HK-2 (cell line): ENCODE measurements at regions not wholly inside any gene's neighbourhood (a gene's known extent, or its start where the extent isn't known, plus 50 kb on each side); places are given as distances from the start of the nearest gene placed in this dataset.
A peak's percentile ranks its signal among the peaks of the same experiment; 100 is the strongest.

ENCODE experiments used
- DNase-seq: peaks from one replicate; pipeline ENCODE4 v3.0.0-alpha.2; 2018; ENCODE audit not compliant: unreplicated experiment

DNA sequence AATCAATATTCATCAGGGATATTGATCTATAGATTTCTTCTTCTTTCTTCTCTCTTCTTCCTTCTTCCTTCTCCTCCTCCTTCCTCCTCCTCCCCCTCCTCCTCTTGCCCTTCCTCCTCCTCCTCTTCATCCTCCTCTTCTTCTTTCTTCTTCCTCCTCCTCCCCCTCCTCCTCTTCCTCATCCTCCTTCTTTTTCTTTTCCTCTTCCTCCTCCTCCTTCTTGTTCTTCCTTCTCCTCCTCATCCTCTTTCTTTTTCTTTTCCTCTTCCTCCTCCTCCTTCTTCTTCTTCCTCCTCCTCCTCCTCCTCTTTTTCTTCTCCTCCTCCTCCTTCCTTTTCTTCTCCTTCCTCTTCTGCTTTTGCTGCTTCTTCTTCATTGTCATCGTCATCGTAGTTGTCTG, 52.4 kb upstream of the SERINC1 start:
- no peak for DNase-seq

- peak; percentile 27 for DNase-seq
Measured at GRCh38 chr6:122530440-122531046, 58.9 kb upstream of the SERINC1 start.

- no peak for DNase-seq
Measured at GRCh38 chr6:122548281-122548680, 61.9 kb upstream of the PKIB start.

DNA sequence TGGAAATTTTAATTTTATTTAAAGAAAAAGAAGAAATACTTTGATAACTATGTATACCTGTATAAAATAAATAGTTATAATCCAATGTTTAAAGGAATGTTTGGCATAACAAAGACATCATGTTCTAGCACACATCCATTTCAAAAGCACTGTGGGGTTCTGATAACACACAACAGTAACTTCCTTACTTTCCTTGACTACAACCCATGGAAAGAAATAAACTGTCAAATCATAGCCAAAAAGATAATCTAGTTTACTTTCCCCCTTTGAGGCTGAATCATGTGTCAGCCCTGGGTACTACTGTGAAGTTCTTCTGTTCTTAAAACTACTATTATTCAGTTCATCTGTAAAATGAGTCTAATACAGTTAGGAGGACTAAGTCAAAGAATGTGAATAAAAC, 61.4 kb upstream of the PKIB start:
- DNase-seq, result no peak

GRCh38 chr6:122553697-122554096, 56.5 kb upstream of the PKIB start:
- DNase-seq, result no peak

DNA sequence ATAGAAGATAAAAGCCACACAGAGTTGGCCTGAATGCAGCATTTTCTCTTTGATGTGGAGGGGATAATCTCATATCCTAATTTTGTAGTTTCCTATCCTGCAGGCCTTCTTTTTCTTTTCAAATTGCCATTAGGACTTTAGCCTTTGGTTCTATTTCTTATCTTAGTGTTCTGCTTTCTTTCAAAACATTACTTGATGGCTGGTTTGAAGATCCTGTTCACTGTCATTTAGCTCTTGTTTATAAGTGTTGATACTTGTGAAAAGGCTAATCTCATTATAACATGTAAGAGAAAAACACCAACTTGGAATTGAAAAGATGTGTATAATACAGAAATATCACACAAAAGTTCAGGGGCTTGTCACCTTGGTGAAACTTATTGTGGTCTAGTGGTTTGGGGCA, 54.6 kb upstream of the PKIB start:
- DNase-seq, result no peak

DNA sequence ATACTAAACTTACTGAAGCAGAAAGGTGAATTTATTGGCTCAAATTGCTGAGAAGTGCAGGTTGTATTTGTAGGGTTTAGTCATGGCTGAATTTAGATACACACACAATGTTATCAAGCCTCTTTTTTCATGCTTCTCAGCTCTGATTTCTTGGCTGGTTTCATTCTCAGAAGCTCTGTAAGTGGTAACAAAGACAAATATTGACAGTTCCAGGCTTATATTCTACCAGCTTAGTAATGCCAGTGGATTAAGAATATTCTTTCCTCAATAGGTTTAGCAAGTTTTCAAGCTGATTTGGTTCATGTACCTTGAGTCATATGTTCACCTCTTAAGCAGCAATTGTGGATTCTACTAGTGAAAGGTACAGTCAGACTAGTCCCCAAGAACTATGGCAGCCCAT, 52.1 kb upstream of the PKIB start:
- DNase-seq, result no peak
